ENCODE measurements at regions not wholly inside any gene's neighbourhood (a gene's known extent, or its start where the extent isn't known, plus 50 kb on each side); places are given as distances from the start of the nearest gene placed in this dataset.

- H3K27me3 Mint-ChIP-seq = no peaks in the 10 kb centered on the region
- no peak overlapping the region for H3K27ac ChIP-seq (ENCODE audit: low read depth, low read length)
- no peaks in the 10 kb centered on the region for H3K9me3 ChIP-seq (ENCODE audit: low read length)
- ChIA-PET CTCF (no interaction called here), POLR2A (no interaction called here)
- H3K4me3 Mint-ChIP-seq = no peak overlapping the region
- no peaks in the 10 kb centered on the region for H3K4me1 Mint-ChIP-seq
- H3K4me3 ChIP-seq (ENCODE audit: low read length) = no peak overlapping the region
- no peaks in the 10 kb centered on the region for H3K36me3 Mint-ChIP-seq
- H3K9me3 Mint-ChIP-seq = peaks cover 3 to 13% (median 5%) of the 10 kb centered on the region in 5 donors
- no peak for DNase-seq
- no peaks in the 10 kb centered on the region for H3K36me3 ChIP-seq (ENCODE audit: insufficient read depth, low read length)
- no peak overlapping the region for H3K27ac Mint-ChIP-seq
- H3K4me1 ChIP-seq (ENCODE audit: insufficient read depth, low read length) = no peaks in the 10 kb centered on the region
- H3K27me3 ChIP-seq (ENCODE audit: insufficient read depth, low read length, poor library complexity, severe bottlenecking) = no peaks in the 10 kb centered on the region
Measured at GRCh38 chr16:49027420-49027819, 254.2 kb downstream of the CBLN1 start.

GRCh38 chr16:49026566-49027181 lies 255.0 kb downstream of the CBLN1 start:
- Mint-ChIP-seq H3K4me3 (no peak overlapping the region), H3K27ac (peak overlapping the region in 1 of 8 donors; percentile 7), H3K27me3 (no peaks in the 10 kb centered on the region), H3K9me3 (peaks cover 3 to 13% (median 5%) of the 10 kb centered on the region in 5 donors), H3K4me1 (no peaks in the 10 kb centered on the region), H3K36me3 (no peaks in the 10 kb centered on the region)
- CTCF ChIA-PET = no interaction called here
- POLR2A ChIA-PET = no interaction called here
- no peaks in the 10 kb centered on the region for H3K4me1 ChIP-seq (ENCODE audit: insufficient read depth, low read length)
- no peaks in the 10 kb centered on the region for H3K36me3 ChIP-seq (ENCODE audit: insufficient read depth, low read length)
- no peaks in the 10 kb centered on the region for H3K27me3 ChIP-seq (ENCODE audit: insufficient read depth, low read length, poor library complexity, severe bottlenecking)
- H3K9me3 ChIP-seq (ENCODE audit: low read length) = no peaks in the 10 kb centered on the region
- no peak for DNase-seq
- no peak overlapping the region for H3K27ac ChIP-seq (ENCODE audit: low read depth, low read length)
- H3K4me3 ChIP-seq (ENCODE audit: low read length) = no peak overlapping the region

DNA sequence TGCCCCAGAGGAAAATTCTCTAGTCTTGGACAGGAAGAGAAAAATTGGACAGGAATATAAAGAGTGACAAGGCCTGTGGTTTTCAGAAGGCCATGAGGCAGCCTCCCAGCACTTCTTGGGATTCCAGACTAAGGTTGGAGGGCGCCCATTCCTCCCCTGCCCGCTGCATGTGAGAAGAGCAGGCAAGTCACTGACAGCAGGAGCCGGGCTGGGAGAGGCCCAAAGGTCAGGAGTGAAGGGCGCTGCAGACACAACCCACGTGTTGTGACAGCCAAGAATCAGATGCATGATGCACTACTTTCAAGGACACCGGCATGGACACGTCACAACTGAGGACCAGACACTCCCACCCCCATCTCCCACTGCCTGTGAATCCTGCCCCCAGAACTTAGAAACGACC lies 256.7 kb downstream of the CBLN1 start:
- ChIA-PET POLR2A (no interaction called here), CTCF (no interaction called here)
- Histone ChIP-seq H3K36me3 (ENCODE audit: insufficient read depth, low read length) (no peaks in the 10 kb centered on the region), H3K27me3 (ENCODE audit: insufficient read depth, low read length, poor library complexity, severe bottlenecking) (no peaks in the 10 kb centered on the region), H3K4me3 (ENCODE audit: low read length) (no peak overlapping the region), H3K9me3 (ENCODE audit: low read length) (no peaks in the 10 kb centered on the region), H3K4me1 (ENCODE audit: insufficient read depth, low read length) (no peaks in the 10 kb centered on the region), H3K27ac (ENCODE audit: low read depth, low read length) (no peak overlapping the region)
- no peaks in the 10 kb centered on the region for H3K36me3 Mint-ChIP-seq
- H3K9me3 Mint-ChIP-seq = peaks cover 3 to 10% (median 5%) of the 10 kb centered on the region in 5 donors
- no peaks in the 10 kb centered on the region for H3K27me3 Mint-ChIP-seq
- no peak overlapping the region for H3K27ac Mint-ChIP-seq
- no peaks in the 10 kb centered on the region for H3K4me1 Mint-ChIP-seq
- no peak overlapping the region for H3K4me3 Mint-ChIP-seq
- DNase-seq = no peak

GRCh38 chr16:49024016-49024415 lies 257.6 kb downstream of the CBLN1 start:
- Mint-ChIP-seq H3K4me1 (no peaks in the 10 kb centered on the region), H3K27me3 (no peaks in the 10 kb centered on the region), H3K4me3 (no peak overlapping the region), H3K9me3 (peaks cover 3 to 10% (median 5%) of the 10 kb centered on the region in 5 donors), H3K36me3 (no peaks in the 10 kb centered on the region), H3K27ac (no peak overlapping the region)
- no peak overlapping the region for H3K4me3 ChIP-seq (ENCODE audit: low read length)
- ChIA-PET CTCF (no interaction called here), POLR2A (no interaction called here)
- no peak for DNase-seq
- H3K9me3 ChIP-seq (ENCODE audit: low read length) = no peaks in the 10 kb centered on the region
- no peak overlapping the region for H3K27ac ChIP-seq (ENCODE audit: low read depth, low read length)
- H3K27me3 ChIP-seq (ENCODE audit: insufficient read depth, low read length, poor library complexity, severe bottlenecking) = no peaks in the 10 kb centered on the region
- H3K36me3 ChIP-seq (ENCODE audit: insufficient read depth, low read length) = no peaks in the 10 kb centered on the region
- H3K4me1 ChIP-seq (ENCODE audit: insufficient read depth, low read length) = no peaks in the 10 kb centered on the region

DNA sequence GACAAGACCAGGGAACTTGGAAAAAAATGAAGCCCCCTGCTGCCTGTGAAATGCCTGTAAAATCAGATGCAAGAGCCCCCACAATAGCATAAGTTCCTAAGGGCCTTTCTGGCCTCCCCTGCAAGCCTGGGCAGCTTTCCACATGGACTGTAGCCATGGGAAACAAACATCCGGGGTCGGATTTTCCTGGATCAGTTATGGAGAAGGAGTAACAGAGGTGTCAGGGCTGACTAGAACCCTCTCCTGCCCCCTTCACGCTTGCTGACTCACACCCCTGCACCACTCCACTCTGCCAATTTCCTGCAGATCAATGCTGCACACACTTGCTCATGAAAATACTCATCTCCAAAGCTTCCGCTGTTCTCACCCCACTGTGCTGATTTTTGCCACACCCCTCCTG lies 258.6 kb downstream of the CBLN1 start:
- Mint-ChIP-seq H3K27ac (no peak overlapping the region), H3K4me3 (no peak overlapping the region), H3K9me3 (peaks cover 3 to 10% (median 5%) of the 10 kb centered on the region in 5 donors), H3K27me3 (no peaks in the 10 kb centered on the region), H3K4me1 (no peaks in the 10 kb centered on the region), H3K36me3 (no peaks in the 10 kb centered on the region)
- Histone ChIP-seq H3K27me3 (ENCODE audit: insufficient read depth, low read length, poor library complexity, severe bottlenecking) (no peaks in the 10 kb centered on the region), H3K4me3 (ENCODE audit: low read length) (no peak overlapping the region), H3K27ac (ENCODE audit: low read depth, low read length) (no peak overlapping the region), H3K9me3 (ENCODE audit: low read length) (no peaks in the 10 kb centered on the region), H3K36me3 (ENCODE audit: insufficient read depth, low read length) (no peaks in the 10 kb centered on the region), H3K4me1 (ENCODE audit: insufficient read depth, low read length) (no peaks in the 10 kb centered on the region)
- no peak for DNase-seq
- POLR2A ChIA-PET = no interaction called here
- CTCF ChIA-PET = no interaction called here

DNA sequence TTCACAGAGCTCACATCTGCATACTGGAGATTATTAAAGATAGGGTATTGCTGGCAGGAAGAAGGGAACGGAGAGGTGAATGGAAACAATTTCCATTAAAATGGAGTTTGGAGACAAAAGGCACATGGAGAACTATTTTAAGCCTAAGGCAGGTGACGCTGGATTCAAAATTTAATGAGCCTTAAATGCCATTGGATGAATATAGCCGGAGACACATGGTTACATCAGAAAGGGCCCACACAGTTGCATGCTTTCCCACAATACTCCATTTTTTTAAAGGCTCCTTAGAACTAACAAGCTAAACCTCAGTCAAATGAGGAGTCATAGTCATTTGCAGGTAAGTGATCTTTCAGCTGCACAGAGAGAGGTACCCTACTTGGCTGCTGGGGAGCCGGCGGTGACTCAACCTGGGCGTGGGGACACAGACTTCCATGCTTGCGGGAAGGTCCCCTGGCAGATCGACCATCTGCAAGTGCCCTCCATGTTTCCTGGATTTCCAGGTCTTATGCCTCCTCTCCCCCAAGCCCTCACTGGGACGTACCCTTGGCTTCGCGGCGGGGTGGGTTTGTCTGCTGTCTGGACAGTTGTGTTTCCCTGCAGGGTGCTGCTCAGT lies 259.2 kb downstream of the CBLN1 start:
- Histone ChIP-seq H3K9me3 (ENCODE audit: low read length) (no peaks in the 10 kb centered on the region), H3K27ac (ENCODE audit: low read depth, low read length) (no peak overlapping the region), H3K4me1 (ENCODE audit: insufficient read depth, low read length) (no peaks in the 10 kb centered on the region), H3K36me3 (ENCODE audit: insufficient read depth, low read length) (no peaks in the 10 kb centered on the region), H3K4me3 (ENCODE audit: low read length) (no peak overlapping the region), H3K27me3 (ENCODE audit: insufficient read depth, low read length, poor library complexity, severe bottlenecking) (no peaks in the 10 kb centered on the region)
- ChIA-PET CTCF (no interaction called here), POLR2A (no interaction called here)
- Mint-ChIP-seq H3K36me3 (no peaks in the 10 kb centered on the region), H3K4me1 (no peaks in the 10 kb centered on the region), H3K27ac (no peak overlapping the region), H3K4me3 (no peak overlapping the region), H3K9me3 (peaks cover 3 to 10% (median 5%) of the 10 kb centered on the region in 5 donors), H3K27me3 (no peaks in the 10 kb centered on the region)
- DNase-seq = no peak

GRCh38 chr16:49021136-49021535 lies 260.5 kb downstream of the CBLN1 start:
- Histone ChIP-seq H3K4me3 (ENCODE audit: low read length) (no peak overlapping the region), H3K27me3 (ENCODE audit: insufficient read depth, low read length, poor library complexity, severe bottlenecking) (no peaks in the 10 kb centered on the region), H3K36me3 (ENCODE audit: insufficient read depth, low read length) (no peaks in the 10 kb centered on the region), H3K27ac (ENCODE audit: low read depth, low read length) (no peak overlapping the region), H3K4me1 (ENCODE audit: insufficient read depth, low read length) (no peaks in the 10 kb centered on the region), H3K9me3 (ENCODE audit: low read length) (no peaks in the 10 kb centered on the region)
- ChIA-PET POLR2A (no interaction called here), CTCF (no interaction called here)
- Mint-ChIP-seq H3K4me1 (no peaks in the 10 kb centered on the region), H3K4me3 (no peak overlapping the region), H3K27me3 (no peaks in the 10 kb centered on the region), H3K36me3 (no peaks in the 10 kb centered on the region), H3K27ac (no peak overlapping the region), H3K9me3 (peaks cover 0 to 8% (median 2%) of the 10 kb centered on the region in 5 donors)
- DNase-seq = no peak

DNA sequence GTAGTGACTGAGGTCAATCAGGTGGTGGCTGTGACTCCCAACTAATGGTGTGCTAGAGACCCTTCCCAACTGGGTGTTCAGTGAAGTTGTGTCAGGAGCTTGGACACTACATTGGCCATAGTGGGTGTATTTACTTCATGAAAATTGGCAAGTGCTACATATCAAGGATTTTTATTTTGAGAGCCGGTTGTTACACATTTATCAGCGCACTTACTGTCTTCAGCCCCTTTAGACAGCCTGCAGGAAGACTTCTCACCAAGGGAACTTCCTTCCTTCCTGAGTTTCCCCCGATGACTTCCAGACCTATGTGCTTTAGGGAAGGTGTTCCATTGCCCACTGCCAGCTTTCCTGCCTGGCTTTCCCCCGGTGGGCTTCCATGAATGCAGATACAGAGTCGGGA lies 261.2 kb downstream of the CBLN1 start:
- peaks cover 0 to 8% (median under 1%) of the 10 kb centered on the region in 5 donors for H3K9me3 Mint-ChIP-seq

More for the DNA sequence above, 261.2 kb downstream of the CBLN1 start:
- no peaks in the 10 kb centered on the region for H3K27me3 ChIP-seq (ENCODE audit: insufficient read depth, low read length, poor library complexity, severe bottlenecking)
- ChIA-PET POLR2A (no interaction called here), CTCF (no interaction called here)
- no peaks in the 10 kb centered on the region for H3K27me3 Mint-ChIP-seq
- no peaks in the 10 kb centered on the region for H3K36me3 ChIP-seq (ENCODE audit: insufficient read depth, low read length)
- no peak overlapping the region for H3K27ac Mint-ChIP-seq
- no peak overlapping the region for H3K4me3 ChIP-seq (ENCODE audit: low read length)
- no peaks in the 10 kb centered on the region for H3K9me3 ChIP-seq (ENCODE audit: low read length)
- no peak overlapping the region for H3K4me3 Mint-ChIP-seq
- H3K4me1 Mint-ChIP-seq = no peaks in the 10 kb centered on the region
- no peak for DNase-seq
- no peak overlapping the region for H3K27ac ChIP-seq (ENCODE audit: low read depth, low read length)
- H3K36me3 Mint-ChIP-seq = no peaks in the 10 kb centered on the region
- no peaks in the 10 kb centered on the region for H3K4me1 ChIP-seq (ENCODE audit: insufficient read depth, low read length)

Data from CD8-positive, alpha-beta memory T cell (primary cell).